NCI-H128 (cell line): ENCODE measurements at regions not wholly inside any gene's neighbourhood (a gene's known extent, or its start where the extent isn't known, plus 50 kb on each side); places are given as distances from the start of the nearest gene placed in this dataset.

Experiments
- DNase-seq: peaks from one replicate; lab custom pipeline; 2025; ENCODE audit not compliant: unreplicated experiment; lab: John Stamatoyannopoulos, UW

DNA sequence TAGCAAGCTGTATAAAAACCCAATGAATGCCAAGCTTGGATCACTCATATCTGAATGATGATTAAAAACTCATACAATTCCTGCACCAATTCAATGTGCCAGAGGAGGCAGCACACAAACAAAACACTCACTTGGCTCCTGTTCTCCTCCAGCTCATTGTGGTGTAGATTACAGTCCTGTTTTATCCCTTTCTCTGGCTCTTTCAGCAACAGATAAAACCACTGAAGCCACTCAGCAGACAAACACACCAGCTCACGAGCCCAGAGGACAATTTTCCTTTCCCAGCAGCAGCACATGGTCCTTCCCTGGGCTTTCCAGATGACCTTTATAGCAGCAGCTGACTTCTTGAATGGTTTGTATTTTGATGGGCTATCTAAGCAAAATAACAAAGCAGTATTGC lies 107.3 kb upstream of the STARD3NL start:
- DNase-seq = no peak

GRCh38 chr7:38086857-38087256 lies 91.2 kb upstream of the STARD3NL start:
- no peak for DNase-seq

GRCh38 chr7:38102507-38102906 lies 75.5 kb upstream of the STARD3NL start:
- no peak for DNase-seq

DNA sequence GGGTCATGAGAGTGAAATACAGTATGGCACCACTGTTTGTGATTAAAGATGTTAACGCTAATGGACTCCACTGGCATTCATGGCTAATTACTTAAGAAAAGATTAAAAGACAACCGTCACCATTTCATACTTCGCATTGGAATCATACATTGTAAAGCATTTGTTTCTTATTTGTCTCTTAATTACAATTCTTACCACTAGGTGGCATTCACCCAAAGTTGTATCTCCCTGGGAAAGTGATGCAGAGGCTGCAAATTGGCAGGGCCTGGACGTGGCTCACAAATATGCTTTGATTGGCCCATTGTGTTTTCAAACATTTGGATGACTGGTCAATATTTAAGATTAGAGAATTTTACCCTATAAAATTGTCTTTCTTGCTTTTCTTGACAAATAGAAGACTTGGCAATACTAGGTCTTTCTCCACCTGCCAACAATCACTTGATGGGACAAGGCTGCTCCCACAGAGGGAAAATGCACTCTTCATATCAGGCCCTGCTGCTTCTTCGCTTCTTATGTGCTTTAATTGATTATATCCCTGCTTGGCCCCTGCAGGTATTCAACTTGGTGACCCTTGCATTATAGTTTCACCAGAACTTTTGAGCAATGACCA lies 72.1 kb upstream of the STARD3NL start:
- DNase-seq = peak; percentile 2

- DNase-seq = peak; percentile 71
These were observed 70.6 kb upstream of the STARD3NL start for GRCh38 chr7:38107486-38107893.

GRCh38 chr7:38112075-38112474 lies 66.0 kb upstream of the STARD3NL start:
- no peak for DNase-seq

DNA sequence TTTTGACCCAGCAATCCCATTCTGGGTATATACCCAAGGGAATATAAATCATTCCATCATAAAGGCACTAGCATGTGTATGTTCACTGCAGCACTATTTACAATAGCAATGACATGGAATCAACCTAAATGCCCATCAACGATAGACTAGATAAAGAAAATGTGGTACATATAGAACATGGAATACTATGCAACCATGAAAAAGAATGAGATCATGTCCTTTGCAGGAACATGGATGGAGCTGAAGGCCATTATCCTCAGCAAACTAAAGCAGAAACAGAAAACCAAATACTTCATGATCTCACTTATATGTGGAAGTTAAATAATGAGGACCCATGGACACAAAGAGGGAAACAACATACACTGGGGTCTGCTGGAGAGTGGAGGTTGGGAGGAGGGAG lies 58.0 kb upstream of the STARD3NL start:
- no peak for DNase-seq

DNA sequence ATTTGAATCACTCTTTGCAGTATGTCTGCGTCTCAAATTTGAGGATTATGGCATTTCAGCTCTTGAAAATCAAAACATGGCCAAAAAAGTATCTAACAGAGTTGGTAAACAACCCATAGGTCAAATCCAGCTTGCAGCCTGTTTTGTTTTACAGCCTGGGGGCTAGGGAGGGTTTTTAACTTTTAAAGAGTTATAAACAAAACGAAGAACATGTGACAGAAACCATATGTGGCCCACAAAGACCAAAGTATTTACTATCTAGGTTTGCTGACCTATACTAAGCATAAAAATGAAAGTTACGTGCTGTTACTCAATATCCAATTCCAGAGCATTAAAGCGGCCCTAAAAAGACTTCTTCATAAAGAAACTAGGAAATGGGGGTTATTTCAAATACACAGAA lies 55.5 kb upstream of the STARD3NL start:
- no peak for DNase-seq

DNA sequence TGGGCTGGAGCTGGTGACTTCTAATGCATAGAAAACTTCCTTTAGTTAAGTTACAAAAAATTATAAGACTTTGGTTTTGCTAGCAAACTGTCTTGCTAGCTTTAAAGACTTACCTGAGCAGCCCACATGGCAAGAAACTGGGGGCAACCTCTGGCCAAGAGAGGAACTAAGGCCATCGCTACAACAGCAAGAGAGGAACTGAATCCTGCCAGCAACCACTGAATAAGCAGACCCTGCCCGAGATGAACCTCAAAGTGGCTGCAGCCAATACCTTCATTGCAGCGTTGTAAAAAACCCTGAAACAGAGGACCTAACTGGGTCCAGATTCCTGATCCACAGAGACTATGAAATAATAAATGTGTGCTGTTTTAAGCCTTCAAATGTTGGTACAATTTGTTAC lies 54.6 kb upstream of the STARD3NL start:
- DNase-seq = no peak

GRCh38 chr7:38127216-38128207 lies 50.5 kb upstream of the STARD3NL start:
- DNase-seq = no peak
